ENCODE measurements at regions not wholly inside any gene's neighbourhood (a gene's known extent, or its start where the extent isn't known, plus 50 kb on each side); places are given as distances from the start of the nearest gene placed in this dataset.

- H3K4me2 ChIP-seq (ENCODE audit: low read depth, low read length): no peak overlapping the region
- BruUV-seq (replicated peaks): no TSS peak
- TF ChIP-seq ZNF597 (CRISPR knock-in tag; IDR thresholded peaks at IDR 0.05): no peak
- no peak; the same call in 2 of the 3 replicates for ATAC-seq
- ChIA-PET POLR2A (no interaction called here), CTCF (ENCODE audit: low intra/inter-chr PET ratio, low total read pairs) (no interaction called here)
- WGBS (ENCODE audit: low lambda C conversion rate): 91% methylated on average over 6 of the region's 22 CpGs
- H3K79me2 ChIP-seq (ENCODE audit: insufficient read depth, low read length): no peaks in the 10 kb centered on the region
- no peaks in the 10 kb centered on the region for H3K27me3 ChIP-seq (ENCODE audit: control insufficient read depth in 1 of 2, insufficient read depth in 2 of 2, low read length in 2 of 2)
- H2AFZ ChIP-seq (ENCODE audit: low read length): no peak overlapping the region
- peaks cover 1 to 3% of the 10 kb centered on the region in 2 experiments; a peak in 2 of 5 replicates for H3K36me3 ChIP-seq (replicated peaks in 1 of 2; ENCODE audit: control insufficient read depth in 1 of 2, insufficient read depth in 2 of 2, low read length in 2 of 2)
- DNase-seq (ENCODE audit: low spot score): no peak
- in situ Hi-C loops (cut with HindIII; ENCODE audit: extremely low pct_ligation_motif_present, low pct_unique_long_range_greater_than_20kb): no loop called here
- no peak for FAIRE-seq
- intact Hi-C loops (cut with micrococcal nuclease; ENCODE audit: unreplicated experiment): no loop called here
- peaks cover 23% of the 10 kb centered on the region; the same call in 1 of the 2 replicates for H4K20me1 ChIP-seq (ENCODE audit: insufficient read depth, low read length)
- H3K9ac ChIP-seq (ENCODE audit: insufficient read depth, low read depth, low read length): no peak overlapping the region
- no peaks in the 10 kb centered on the region for H3K4me1 ChIP-seq (ENCODE audit: insufficient read depth, low read length)
- H3K9me3 ChIP-seq (ENCODE audit: low read length): no peaks in the 10 kb centered on the region
- no peak overlapping the region for H3K27ac ChIP-seq (ENCODE audit: extremely low read length, insufficient read depth, low read length)
- no peak overlapping the region for H3K4me3 ChIP-seq (replicated peaks in 1 of 3; ENCODE audit: insufficient read depth in 1 of 3, low read depth in 2 of 3, low read length in 3 of 3)
Observed at GRCh38 chr22:48752451-48753380, 1075.0 kb downstream of the BRD1 start.

GRCh38 chr22:48751539-48752437 lies 1075.9 kb downstream of the BRD1 start:
- Histone ChIP-seq H3K79me2 (ENCODE audit: insufficient read depth, low read length) (no peaks in the 10 kb centered on the region), H4K20me1 (ENCODE audit: insufficient read depth, low read length) (peaks cover 25% of the 10 kb centered on the region; the same call in 1 of the 2 replicates), H2AFZ (ENCODE audit: low read length) (no peak overlapping the region), H3K9me3 (ENCODE audit: low read length) (no peaks in the 10 kb centered on the region), H3K9ac (ENCODE audit: insufficient read depth, low read depth, low read length) (no peak overlapping the region), H3K4me1 (ENCODE audit: insufficient read depth, low read length) (no peaks in the 10 kb centered on the region), H3K27me3 (ENCODE audit: control insufficient read depth in 1 of 2, insufficient read depth in 2 of 2, low read length in 2 of 2) (no peaks in the 10 kb centered on the region), H3K4me2 (ENCODE audit: low read depth, low read length) (no peak overlapping the region), H3K36me3 (replicated peaks in 1 of 2; ENCODE audit: control insufficient read depth in 1 of 2, insufficient read depth in 2 of 2, low read length in 2 of 2) (peaks cover 3 to 5% of the 10 kb centered on the region in 2 experiments; a peak in 3 of 5 replicates), H3K27ac (ENCODE audit: extremely low read length, insufficient read depth, low read length) (no peak overlapping the region), H3K4me3 (replicated peaks in 1 of 3; ENCODE audit: insufficient read depth in 1 of 3, low read depth in 2 of 3, low read length in 3 of 3) (no peak overlapping the region)
- no peak for FAIRE-seq
- in situ Hi-C loops (cut with HindIII; ENCODE audit: extremely low pct_ligation_motif_present, low pct_unique_long_range_greater_than_20kb) (no loop called here), intact Hi-C loops (cut with micrococcal nuclease; ENCODE audit: unreplicated experiment) (no loop called here)
- no peak for ATAC-seq
- ChIA-PET POLR2A (no interaction called here), CTCF (ENCODE audit: low intra/inter-chr PET ratio, low total read pairs) (no interaction called here)
- DNase-seq (ENCODE audit: low spot score): no peak
- TF ChIP-seq ZBTB44 (CRISPR knock-in tag; IDR thresholded peaks at IDR 0.05): no peak
- peak; percentile 63 for TF ChIP-seq RBM22 (optimal IDR thresholded peaks at IDR 0.05; ENCODE audit: low read length)
- TF ChIP-seq ETS1 (CRISPR knock-in tag; IDR thresholded peaks at IDR 0.05): no peak
- TF ChIP-seq KAT8 (CRISPR knock-in tag; IDR thresholded peaks at IDR 0.05): no peak
- no peak for TF ChIP-seq ZNF567 (CRISPR knock-in tag; IDR thresholded peaks at IDR 0.05; ENCODE audit: borderline replicate concordance)
- TF ChIP-seq MAFK (conservative IDR thresholded peaks at IDR 0.05 in 1 of 2, IDR thresholded peaks at IDR 0.05 in 1 of 2; ENCODE audit: low read length in 2 of 2): peak; percentile 56 to 78
- TF ChIP-seq MAFF (IDR thresholded peaks at IDR 0.05; ENCODE audit: low read depth, low read length): peak; percentile 66
- no peak for TF ChIP-seq TCF7 (IDR thresholded peaks at IDR 0.05; ENCODE audit: low read depth)
- TF ChIP-seq ZNF207 (IDR thresholded peaks at IDR 0.05; ENCODE audit: borderline replicate concordance): no peak
- no TSS peak for BruUV-seq (replicated peaks)
- WGBS (ENCODE audit: low lambda C conversion rate): 97% methylated on average over 13 of the region's 26 CpGs

Data from HepG2 (cell line).